Suprapubic skin (tissue), 3 donors: ENCODE measurements at regions not wholly inside any gene's neighbourhood (a gene's known extent, or its start where the extent isn't known, plus 50 kb on each side); places are given as distances from the start of the nearest gene placed in this dataset.

Experiments used
- EP300 ChIP-seq: sonication (generic); formaldehyde crosslinking; IDR thresholded peaks from one replicate; pipeline ENCODE4 v1.6.1; 2017; ENCODE audit warnings: antibody characterized with exemption
- POLR2A ChIP-seq, 2 donors: fragments of 450-650 bp; IDR thresholded peaks; one replicate each; pipeline ENCODE4 v1.6.1; 2017; ENCODE audit warnings: antibody characterized with exemption in 2 of 2, mild to moderate bottlenecking in 2 of 2, moderate library complexity in 2 of 2
- TF ChIP-seq, protein P1 (sequence below), 2 donors: fragments of 200-600 bp in 1 of 2; fragments of 450-650 bp in 1 of 2; sonication (generic) in 1 of 2; IDR thresholded peaks; one replicate each; pipeline ENCODE4 v1.5.1; 2016 to 2019; ENCODE audit warnings: antibody characterized with exemption in 2 of 2, mild to moderate bottlenecking in 1 of 2, moderate library complexity in 1 of 2

DNA sequence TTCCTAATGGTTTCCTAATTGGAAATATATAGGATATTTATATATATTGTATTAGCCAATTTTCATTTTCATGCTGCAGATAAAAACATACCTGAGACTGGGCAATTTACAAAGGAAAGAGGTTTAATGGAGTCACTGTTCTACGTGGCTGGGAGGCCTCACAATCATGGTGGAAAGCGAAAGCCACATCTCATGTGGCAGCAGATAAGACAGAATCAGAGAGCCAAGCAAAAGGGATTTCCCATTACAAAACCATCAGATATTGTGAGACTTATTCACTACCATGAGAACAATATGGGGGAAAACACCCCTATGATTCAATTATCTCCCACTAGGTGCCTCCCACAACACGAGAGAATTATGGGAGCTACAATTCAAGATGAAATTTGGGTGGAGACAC, 242.5 kb upstream of the NETO1 start:
- TF ChIP-seq, protein P1, sequence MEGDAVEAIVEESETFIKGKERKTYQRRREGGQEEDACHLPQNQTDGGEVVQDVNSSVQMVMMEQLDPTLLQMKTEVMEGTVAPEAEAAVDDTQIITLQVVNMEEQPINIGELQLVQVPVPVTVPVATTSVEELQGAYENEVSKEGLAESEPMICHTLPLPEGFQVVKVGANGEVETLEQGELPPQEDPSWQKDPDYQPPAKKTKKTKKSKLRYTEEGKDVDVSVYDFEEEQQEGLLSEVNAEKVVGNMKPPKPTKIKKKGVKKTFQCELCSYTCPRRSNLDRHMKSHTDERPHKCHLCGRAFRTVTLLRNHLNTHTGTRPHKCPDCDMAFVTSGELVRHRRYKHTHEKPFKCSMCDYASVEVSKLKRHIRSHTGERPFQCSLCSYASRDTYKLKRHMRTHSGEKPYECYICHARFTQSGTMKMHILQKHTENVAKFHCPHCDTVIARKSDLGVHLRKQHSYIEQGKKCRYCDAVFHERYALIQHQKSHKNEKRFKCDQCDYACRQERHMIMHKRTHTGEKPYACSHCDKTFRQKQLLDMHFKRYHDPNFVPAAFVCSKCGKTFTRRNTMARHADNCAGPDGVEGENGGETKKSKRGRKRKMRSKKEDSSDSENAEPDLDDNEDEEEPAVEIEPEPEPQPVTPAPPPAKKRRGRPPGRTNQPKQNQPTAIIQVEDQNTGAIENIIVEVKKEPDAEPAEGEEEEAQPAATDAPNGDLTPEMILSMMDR (IDR thresholded peaks at IDR 0.05) = no peak
- no peak for TF ChIP-seq POLR2A (IDR thresholded peaks at IDR 0.05)
- TF ChIP-seq EP300 = no peak
